ENCODE measurements at regions not wholly inside any gene's neighbourhood (a gene's known extent, or its start where the extent isn't known, plus 50 kb on each side); places are given as distances from the start of the nearest gene placed in this dataset.

- TF ChIP-seq CTCF (IDR thresholded peaks at IDR 0.05; ENCODE audit: insufficient read depth, low read depth, low read length, missing control alignments) = no peak
- no peak for DNase-seq (ENCODE audit: low read depth)
- no peak overlapping the region for H3K4me3 ChIP-seq (ENCODE audit: low read depth, low read length)
Measured at GRCh38 chr9:38296807-38297206, 95.7 kb upstream of the ALDH1B1 start.

- DNase-seq (ENCODE audit: low read depth) = no peak
- TF ChIP-seq CTCF (IDR thresholded peaks at IDR 0.05; ENCODE audit: insufficient read depth, low read depth, low read length, missing control alignments) = no peak
- no peak overlapping the region for H3K4me3 ChIP-seq (ENCODE audit: low read depth, low read length)
Measured at GRCh38 chr9:38295764-38296163, 96.7 kb upstream of the ALDH1B1 start.

GRCh38 chr9:38294220-38294960 is 98.1 kb upstream of the ALDH1B1 start:
- TF ChIP-seq CTCF (IDR thresholded peaks at IDR 0.05; ENCODE audit: insufficient read depth, low read depth, low read length, missing control alignments) = no peak
- no peak for DNase-seq (ENCODE audit: low read depth)
- no peak overlapping the region for H3K4me3 ChIP-seq (ENCODE audit: low read depth, low read length)

- no peak for TF ChIP-seq CTCF (IDR thresholded peaks at IDR 0.05; ENCODE audit: insufficient read depth, low read depth, low read length, missing control alignments)
- no peak overlapping the region for H3K4me3 ChIP-seq (ENCODE audit: low read depth, low read length)
- no peak for DNase-seq (ENCODE audit: low read depth)
Measured at GRCh38 chr9:38293022-38293421, 99.5 kb upstream of the ALDH1B1 start.

GRCh38 chr9:38292480-38292879 is 100.0 kb upstream of the ALDH1B1 start:
- DNase-seq (ENCODE audit: low read depth) = no peak
- H3K4me3 ChIP-seq (ENCODE audit: low read depth, low read length) = no peak overlapping the region
- no peak for TF ChIP-seq CTCF (IDR thresholded peaks at IDR 0.05; ENCODE audit: insufficient read depth, low read depth, low read length, missing control alignments)

GRCh38 chr9:38289866-38290245 is 102.6 kb upstream of the ALDH1B1 start:
- no peak for TF ChIP-seq CTCF (IDR thresholded peaks at IDR 0.05; ENCODE audit: insufficient read depth, low read depth, low read length, missing control alignments)
- H3K4me3 ChIP-seq (ENCODE audit: low read depth, low read length) = no peak overlapping the region
- DNase-seq (ENCODE audit: low read depth) = no peak
